A172 (cell line): ENCODE measurements at regions not wholly inside any gene's neighbourhood (a gene's known extent, or its start where the extent isn't known, plus 50 kb on each side); places are given as distances from the start of the nearest gene placed in this dataset.

ENCODE experiments used
- DNase-seq: peaks from one replicate; pipeline ENCODE4 v3.0.0-alpha.2; 2015; ENCODE audit warnings: low spot score

GRCh38 chr7:45988405-45989057 lies 67.5 kb upstream of the IGFBP3 start:
- peak; percentile 35 for DNase-seq

DNA sequence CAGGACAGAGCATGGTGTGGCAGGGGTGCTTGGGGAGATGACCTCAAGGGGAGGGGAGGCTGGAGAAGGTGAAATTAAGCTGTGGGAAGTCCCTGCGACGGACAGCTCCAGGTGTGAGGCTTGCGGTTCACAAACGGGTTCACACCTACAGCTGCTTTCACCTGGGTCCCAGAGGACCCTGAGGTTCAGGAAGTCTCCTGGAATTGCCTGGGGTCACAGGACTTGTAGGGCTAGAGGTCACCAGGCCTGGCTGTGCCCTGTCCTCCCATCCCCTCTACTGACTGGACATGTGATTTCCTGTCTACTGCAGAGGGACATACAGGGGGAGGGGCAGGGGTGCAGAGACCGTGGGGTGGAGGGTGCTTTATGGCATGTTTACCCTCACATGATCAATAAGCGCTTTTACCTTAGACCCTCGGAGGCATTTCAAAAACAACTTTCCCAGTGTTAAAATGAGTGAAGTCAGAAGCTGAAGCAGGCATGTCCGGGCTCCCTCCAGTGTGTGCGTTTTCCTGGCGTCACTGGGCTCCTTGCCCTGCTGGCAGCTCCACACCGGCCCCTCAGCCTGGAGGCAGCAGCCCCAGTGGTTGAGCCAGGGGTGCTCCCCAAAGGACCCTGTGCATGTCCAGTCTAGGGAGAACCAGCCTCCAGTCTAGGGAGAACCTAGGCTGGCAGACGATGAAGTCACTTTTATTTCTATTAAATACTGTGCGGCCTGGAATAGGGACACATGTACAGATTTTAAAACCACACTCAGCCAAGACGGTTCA lies 66.6 kb upstream of the IGFBP3 start:
- no peak for DNase-seq

DNA sequence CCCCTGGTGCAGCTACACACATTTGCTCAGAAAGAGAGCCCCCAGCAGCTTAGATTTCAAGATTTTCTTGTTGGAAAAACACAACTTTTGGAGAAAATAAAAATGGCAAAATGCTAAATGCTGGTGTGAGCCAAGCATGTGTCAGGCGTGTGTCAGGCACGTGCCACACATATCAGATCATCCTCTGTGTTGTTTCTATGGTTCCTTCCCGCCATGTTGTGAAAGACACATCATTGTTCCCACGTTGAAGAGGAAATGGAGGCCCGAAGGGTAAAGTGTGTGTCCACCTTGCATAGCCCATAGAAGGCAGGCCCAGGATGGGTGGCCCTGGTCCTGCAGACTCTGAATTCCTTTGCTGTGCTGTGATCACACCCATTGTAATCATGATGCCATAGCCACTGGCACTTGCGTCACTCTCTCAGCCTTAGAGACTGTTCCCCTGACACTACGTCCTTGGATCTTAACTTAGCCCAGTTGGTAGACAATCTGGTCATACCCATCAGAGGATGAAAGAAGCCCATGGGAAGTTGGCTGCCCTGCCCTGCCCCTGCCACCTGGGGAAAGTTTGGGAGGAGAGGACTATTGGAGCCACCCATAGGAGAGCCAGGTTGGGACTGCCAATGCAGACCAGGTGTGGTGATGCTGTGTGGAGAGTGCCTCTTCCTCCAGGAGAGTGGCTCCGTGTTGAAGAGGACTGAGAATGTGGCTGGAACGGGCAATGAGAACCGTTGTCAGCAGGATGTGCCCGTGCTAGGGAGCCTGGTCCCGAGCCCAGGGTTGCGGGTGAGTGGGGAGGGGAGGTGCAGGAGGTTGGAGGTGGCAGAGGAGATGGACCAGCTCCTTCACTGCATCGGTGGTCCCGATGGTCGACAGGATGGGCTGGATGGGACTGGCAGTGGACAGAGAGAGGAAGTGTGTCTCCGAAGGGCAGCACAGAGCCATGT lies 65.6 kb upstream of the IGFBP3 start:
- DNase-seq: no peak

GRCh38 chr7:45985902-45986301 lies 64.8 kb upstream of the IGFBP3 start:
- peak; percentile 74 for DNase-seq

DNA sequence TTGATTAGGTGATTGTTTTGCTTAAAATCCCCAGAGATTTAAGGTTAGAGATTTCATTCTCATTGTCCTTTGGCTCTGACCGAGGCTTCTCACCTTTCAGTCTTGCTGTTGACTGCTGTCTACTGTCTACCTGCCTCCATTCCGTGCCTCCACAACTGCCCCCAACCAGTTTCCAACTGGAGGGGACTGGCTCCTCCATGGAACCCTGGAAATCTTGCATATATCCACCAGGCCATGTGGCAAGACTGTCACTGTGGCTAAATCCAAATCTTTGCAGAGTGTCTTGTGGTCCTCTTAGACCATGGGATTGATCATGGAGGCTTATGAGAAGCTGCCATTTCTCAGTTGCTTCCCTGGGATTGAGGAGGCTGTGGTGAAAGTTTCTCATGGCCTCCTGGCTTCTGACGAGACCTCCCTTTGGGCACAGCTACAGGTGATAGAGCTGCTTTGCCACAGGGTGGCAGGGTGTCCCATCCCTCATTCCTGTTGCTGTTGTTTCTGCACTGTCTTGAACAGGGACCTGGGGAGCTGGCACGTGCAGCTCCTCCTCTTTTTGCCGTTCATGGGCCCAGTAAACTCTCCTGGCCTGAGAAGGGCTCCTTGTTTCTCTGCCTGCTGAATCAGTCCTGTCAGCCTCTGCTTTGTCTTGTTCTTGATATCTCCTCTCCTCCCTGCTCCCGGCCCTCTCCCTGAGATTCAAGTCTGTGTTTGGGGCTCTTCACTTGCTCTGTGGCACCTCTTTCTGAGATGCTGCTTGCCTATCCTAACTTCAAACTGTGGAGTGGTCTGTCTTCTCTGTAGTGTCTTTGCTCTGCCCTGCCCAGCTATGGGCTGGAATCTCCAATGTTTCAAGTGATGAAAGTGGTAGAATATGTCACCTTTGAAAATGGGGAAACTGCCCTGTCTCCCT lies 63.6 kb upstream of the IGFBP3 start:
- DNase-seq: no peak

DNA sequence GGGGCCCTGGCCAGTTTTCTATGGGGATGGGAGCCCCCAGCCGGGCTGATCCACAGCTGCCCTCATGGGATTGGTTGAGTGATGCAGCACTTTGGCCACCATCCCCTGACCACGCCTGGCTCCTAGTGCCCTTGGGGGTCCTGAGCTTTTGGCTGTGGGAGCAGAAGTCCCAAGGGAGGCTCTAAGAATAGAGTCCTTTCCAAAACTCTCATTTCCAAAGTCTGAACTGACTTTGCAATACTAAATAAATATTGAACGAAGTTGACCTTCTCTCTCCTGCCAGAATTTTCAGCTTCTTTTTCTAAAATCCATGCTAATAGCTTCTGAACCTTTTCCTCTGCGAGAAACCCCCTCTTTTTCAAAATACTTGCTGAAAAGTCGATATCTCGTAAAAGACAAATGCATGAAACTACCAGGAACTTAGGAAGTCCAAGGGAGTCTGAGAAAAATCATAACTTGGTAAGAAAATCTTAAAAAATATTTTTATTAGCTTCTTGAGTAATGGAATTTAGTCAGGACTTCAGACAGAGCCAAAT lies 62.7 kb upstream of the IGFBP3 start:
- no peak for DNase-seq

- no peak for DNase-seq
Observed at GRCh38 chr7:45982907-45983719, 62.0 kb upstream of the IGFBP3 start.

- DNase-seq: no peak
Observed at GRCh38 chr7:45982132-45982531, 61.1 kb upstream of the IGFBP3 start.

DNA sequence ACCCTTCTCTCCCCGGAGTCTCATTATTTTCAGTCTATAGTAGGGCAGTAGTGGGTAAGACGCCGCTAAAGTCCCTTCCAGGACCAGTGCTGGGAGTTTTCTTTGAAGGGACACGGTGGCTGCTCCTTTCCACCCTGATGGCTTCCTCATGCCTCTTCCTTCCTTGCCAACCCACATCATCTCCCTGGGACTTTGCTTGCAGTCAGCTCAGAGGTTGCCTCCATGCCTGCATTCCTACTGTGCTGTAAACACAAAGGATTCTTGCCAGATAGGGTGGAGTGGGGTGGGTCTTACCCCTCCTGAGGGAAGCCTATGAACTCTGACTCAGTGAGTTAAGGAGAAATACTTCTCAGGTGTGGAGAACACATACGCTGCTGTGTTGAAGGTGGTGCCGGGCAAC lies 59.9 kb upstream of the IGFBP3 start:
- DNase-seq: no peak

DNA sequence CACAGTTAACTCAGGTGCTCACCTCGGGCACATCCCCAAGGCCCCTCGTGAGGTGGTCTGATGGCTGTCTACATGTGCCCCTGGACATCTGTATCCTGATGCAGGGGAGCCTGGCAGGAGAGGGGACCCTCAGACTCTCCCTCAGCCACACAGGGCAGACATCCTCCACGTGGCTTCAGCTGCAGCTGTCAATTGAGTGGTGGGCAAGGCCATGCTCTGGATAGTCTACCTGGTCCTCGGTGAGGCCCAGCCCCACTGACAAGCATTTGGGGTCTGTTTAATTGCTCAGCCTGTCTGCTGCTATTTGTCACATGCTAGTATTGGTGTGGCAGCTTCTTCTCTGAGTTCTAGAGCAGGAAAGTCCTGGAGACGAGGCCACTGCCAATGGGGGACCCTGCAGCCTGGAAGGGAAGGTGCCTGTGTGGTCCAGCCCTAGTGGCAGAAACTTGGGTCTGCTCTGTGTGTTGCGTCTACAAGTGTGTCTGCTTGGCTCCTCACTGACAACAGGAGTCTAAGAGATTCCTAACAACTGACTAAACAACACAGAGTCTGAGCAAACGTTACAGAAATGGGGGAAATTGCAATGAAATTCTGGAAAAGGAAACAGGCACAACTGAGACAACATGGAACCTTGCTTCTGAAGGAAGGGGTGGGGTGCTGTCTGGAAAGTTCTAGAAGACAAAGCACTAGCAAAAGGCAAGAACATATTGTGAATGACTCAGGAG lies 59.3 kb upstream of the IGFBP3 start:
- DNase-seq: no peak

GRCh38 chr7:45979275-45980180 lies 58.5 kb upstream of the IGFBP3 start:
- no peak for DNase-seq

GRCh38 chr7:45978731-45979211 lies 57.7 kb upstream of the IGFBP3 start:
- DNase-seq: no peak

DNA sequence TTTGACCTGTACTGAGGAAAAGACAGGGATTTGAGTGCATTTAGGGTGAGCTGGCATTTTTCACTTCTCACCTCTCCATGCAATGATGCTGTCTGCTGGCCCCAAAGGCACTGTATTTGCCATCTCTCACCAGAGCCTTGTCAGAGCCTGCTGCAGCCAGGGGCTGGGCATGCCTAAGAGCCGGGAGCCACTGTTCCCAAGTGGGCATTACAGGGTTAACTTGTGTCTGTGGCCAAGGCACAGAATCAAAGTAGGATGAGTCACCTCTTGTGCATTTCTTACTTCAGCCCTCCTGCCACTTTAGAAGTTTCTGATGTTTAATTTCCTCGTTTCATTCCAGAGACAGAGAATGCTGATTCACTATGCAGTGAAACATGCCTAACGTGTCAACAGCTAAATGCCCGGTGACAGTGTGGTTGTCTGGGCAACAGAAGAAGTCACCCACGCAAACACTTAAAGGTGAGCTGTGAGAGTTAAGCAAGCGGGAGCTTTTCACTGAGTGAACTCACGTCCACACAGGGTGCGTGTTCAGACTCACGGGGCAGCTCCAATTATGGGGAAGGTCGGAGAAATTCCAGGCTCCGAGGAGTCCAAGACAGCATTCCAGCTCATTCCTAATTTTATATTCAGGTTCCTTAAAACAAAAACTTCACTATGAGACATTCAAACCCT lies 57.1 kb upstream of the IGFBP3 start:
- DNase-seq: peak; percentile 98

DNA sequence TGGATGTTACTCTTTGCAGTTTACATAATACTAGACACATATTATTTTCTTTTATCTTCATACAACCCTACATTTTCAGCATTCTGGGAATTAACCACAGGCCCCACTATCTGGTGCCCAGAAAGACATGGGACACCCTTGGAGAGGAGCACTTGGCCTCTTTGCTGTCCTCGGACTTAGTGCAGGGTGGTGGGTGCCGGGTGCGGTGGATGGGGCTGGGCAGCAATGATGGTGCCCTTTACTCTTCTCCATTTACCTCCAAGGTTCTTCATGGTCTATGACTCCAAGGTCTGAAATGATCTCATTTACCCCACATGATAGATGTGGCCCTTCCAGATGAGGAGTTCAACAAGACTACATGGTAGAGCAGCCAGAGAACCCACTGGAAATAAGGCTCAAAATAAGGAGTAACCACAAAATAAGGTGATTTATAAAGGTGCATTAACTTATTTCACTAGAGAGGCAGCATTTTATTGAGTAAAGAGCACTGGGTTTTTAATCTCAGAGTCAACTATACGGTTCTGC lies 56.2 kb upstream of the IGFBP3 start:
- DNase-seq: no peak

GRCh38 chr7:45976485-45976856 lies 55.4 kb upstream of the IGFBP3 start:
- no peak for DNase-seq

DNA sequence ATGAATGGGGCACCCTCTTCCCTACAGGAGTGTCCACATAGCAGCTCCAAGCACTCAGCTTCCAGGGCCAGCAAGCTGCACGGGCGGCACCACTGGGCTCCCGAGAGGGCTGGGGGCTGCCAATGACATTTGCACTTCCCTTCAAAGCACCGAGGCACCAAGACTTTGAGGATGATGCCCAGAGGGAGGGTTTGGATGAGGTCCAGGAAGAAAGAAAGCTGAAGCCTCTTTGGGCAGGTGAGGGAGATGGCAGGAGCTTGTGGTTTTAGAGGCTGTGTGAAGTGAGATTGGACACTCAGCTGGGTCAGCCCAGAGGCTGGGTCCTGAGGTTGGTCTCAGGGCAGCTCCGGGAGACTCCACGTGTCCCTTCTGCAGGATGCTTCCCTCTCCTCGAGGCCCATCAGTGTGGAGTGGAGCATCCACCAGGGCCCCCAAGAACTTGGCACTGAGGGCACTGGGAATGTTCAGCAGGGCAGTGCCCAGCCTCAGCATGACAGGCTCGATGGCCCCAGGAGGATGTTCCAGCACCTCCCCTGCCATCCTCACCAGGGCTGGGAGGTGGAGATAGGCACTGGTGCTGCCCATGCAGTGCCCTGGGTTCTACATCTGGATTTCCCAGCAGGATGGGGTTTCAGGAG lies 54.9 kb upstream of the IGFBP3 start:
- DNase-seq: no peak

DNA sequence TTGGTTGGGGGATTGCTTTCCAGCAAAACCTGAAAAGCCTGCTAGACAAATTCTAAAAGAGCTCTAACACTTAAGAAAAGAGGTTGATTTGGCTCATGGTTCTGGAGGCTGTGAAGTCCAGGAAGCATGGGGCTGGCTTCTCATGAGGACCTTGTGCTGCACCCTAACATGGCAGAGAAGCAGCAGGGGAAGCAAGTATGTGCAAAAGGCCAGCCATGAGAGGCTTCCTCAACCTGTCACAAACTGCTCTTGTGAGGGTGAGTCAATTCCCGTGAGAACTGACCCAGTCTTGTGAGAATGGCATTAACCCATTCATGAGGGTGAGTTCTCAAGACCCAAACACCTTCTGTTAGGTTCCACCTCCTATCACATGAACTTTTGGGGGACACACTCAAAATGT lies 54.3 kb upstream of the IGFBP3 start:
- no peak for DNase-seq
